ENCODE measurements at regions not wholly inside any gene's neighbourhood (a gene's known extent, or its start where the extent isn't known, plus 50 kb on each side); places are given as distances from the start of the nearest gene placed in this dataset.

DNA sequence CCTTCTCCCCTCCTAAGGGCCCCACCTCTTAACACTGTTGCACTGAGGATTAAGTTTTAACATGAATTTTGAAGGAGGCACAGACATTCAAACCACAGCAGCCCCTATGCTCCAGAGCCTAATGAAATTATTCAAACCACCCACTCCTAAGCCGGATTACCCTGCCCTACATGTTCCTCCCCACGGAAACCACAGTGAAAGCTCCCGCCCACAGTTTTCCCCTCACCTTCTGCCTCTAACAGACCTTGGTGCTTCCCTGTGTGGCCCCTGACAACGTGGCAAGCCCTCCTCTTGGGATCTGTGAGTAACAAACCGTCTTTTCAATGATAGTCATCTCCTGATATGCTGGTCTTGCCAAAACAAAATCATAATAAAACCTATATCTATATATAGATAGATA lies 74.8 kb downstream of the RIN2 start:
- TF ChIP-seq, protein P1, sequence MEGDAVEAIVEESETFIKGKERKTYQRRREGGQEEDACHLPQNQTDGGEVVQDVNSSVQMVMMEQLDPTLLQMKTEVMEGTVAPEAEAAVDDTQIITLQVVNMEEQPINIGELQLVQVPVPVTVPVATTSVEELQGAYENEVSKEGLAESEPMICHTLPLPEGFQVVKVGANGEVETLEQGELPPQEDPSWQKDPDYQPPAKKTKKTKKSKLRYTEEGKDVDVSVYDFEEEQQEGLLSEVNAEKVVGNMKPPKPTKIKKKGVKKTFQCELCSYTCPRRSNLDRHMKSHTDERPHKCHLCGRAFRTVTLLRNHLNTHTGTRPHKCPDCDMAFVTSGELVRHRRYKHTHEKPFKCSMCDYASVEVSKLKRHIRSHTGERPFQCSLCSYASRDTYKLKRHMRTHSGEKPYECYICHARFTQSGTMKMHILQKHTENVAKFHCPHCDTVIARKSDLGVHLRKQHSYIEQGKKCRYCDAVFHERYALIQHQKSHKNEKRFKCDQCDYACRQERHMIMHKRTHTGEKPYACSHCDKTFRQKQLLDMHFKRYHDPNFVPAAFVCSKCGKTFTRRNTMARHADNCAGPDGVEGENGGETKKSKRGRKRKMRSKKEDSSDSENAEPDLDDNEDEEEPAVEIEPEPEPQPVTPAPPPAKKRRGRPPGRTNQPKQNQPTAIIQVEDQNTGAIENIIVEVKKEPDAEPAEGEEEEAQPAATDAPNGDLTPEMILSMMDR (IDR thresholded peaks at IDR 0.05) = no peak
- no peak for TF ChIP-seq POLR2A (IDR thresholded peaks at IDR 0.05)

Measured in tibial nerve (tissue), 3 donors.